SK-N-SH treated with all-trans-retinoic acid at 6 μM for 48 hours (cell line): ENCODE measurements at regions not wholly inside any gene's neighbourhood (a gene's known extent, or its start where the extent isn't known, plus 50 kb on each side); places are given as distances from the start of the nearest gene placed in this dataset.

Experiments
- PATZ1 ChIP-seq: fragments of 250-450 bp; sonication (Bioruptor Pico); IDR thresholded peaks from 2 replicates; pipeline ENCODE4 v1.8.0; 2020; ENCODE audit warnings: mild to moderate bottlenecking, moderate library complexity, borderline replicate concordance
- ZNF70 ChIP-seq: fragments of 450-650 bp; formaldehyde crosslinking; IDR thresholded peaks from 2 replicates; pipeline ENCODE4 v1.5.0; 2020; ENCODE audit warnings: mild to moderate bottlenecking, moderate library complexity

GRCh38 chr7:51611937-51612336 is 295.3 kb upstream of the COBL start:
- TF ChIP-seq ZNF70 (CRISPR knock-in tag) (no peak), PATZ1 (no peak)
